HepG2 (cell line): ENCODE measurements at regions not wholly inside any gene's neighbourhood (a gene's known extent, or its start where the extent isn't known, plus 50 kb on each side); places are given as distances from the start of the nearest gene placed in this dataset.

Experiments
- AFF4 ChIP-seq: sonication (generic); formaldehyde crosslinking; IDR thresholded peaks from 2 replicates; pipeline ENCODE4 v1.4.0; 2020; ENCODE audit warnings: missing genetic modification reagents
- ARID5B ChIP-seq: IDR thresholded peaks from 2 replicates; pipeline ENCODE4 v1.4.0; 2020; ENCODE audit warnings: mild to moderate bottlenecking, missing genetic modification reagents
- DNMT3B ChIP-seq: conservative IDR thresholded peaks from 2 replicates; pipeline ENCODE4 v1.6.1; 2016; ENCODE audit warnings: missing biosample characterization, control low read depth
- HNRNPL ChIP-seq: fragments of 200-400 bp; formaldehyde crosslinking; IDR thresholded peaks from 2 replicates; pipeline ENCODE4 v1.6.1; 2017; ENCODE audit warnings: mild to moderate bottlenecking, low read depth, low read length
- MED1 ChIP-seq: sonication (generic); formaldehyde crosslinking; IDR thresholded peaks from 2 replicates; pipeline ENCODE4 v1.4.0; 2020; ENCODE audit warnings: missing genetic modification reagents
- MEF2D ChIP-seq: sonication (generic); formaldehyde crosslinking; IDR thresholded peaks from 2 replicates; pipeline ENCODE4 v1.5.1; 2020; ENCODE audit warnings: mild to moderate bottlenecking, missing genetic modification reagents
- NR1H2 ChIP-seq: sonication (generic); formaldehyde crosslinking; IDR thresholded peaks from 2 replicates; pipeline ENCODE4 v1.8.1; 2022; ENCODE audit warnings: low read depth, missing genetic modification reagents, borderline replicate concordance
- RFXAP ChIP-seq: sonication (generic); formaldehyde crosslinking; IDR thresholded peaks from 2 replicates; pipeline ENCODE4 v1.4.0; 2020; ENCODE audit warnings: missing genetic modification reagents, borderline replicate concordance
- SMAD1 ChIP-seq: sonication (generic); formaldehyde crosslinking; IDR thresholded peaks from 2 replicates; pipeline ENCODE4 v1.4.0; 2020; ENCODE audit warnings: missing genetic modification reagents, low read depth, mild to moderate bottlenecking, borderline replicate concordance
- SOX5 ChIP-seq: IDR thresholded peaks from 2 replicates; pipeline ENCODE4 v1.6.1; 2016; ENCODE audit warnings: borderline replicate concordance
- TAF1 ChIP-seq: sonication (generic); formaldehyde crosslinking; IDR thresholded peaks from 2 replicates; pipeline ENCODE4 v1.4.0; 2020; ENCODE audit warnings: missing genetic modification reagents
- TRIM24 ChIP-seq: sonication (generic); formaldehyde crosslinking; IDR thresholded peaks from 2 replicates; pipeline ENCODE4 v1.8.0; 2022; ENCODE audit warnings: mild to moderate bottlenecking, missing genetic modification reagents
- ZBTB7B ChIP-seq: sonication (generic); formaldehyde crosslinking; IDR thresholded peaks from 2 replicates; pipeline ENCODE4 v1.4.0; 2020; ENCODE audit warnings: missing genetic modification reagents
- ZFP1 ChIP-seq: IDR thresholded peaks from 2 replicates; pipeline ENCODE4 v1.6.1; 2016
- ZNF382 ChIP-seq: sonication (generic); formaldehyde crosslinking; IDR thresholded peaks from 2 replicates; pipeline ENCODE4 v1.5.0; 2020; ENCODE audit warnings: missing genetic modification reagents, mild to moderate bottlenecking, borderline replicate concordance
- ZNF607 ChIP-seq: sonication (generic); formaldehyde crosslinking; IDR thresholded peaks from 2 replicates; pipeline ENCODE4 v1.5.1; 2020; ENCODE audit warnings: missing genetic modification reagents, mild to moderate bottlenecking, borderline replicate concordance
- ZNF629 ChIP-seq: sonication (generic); formaldehyde crosslinking; conservative IDR thresholded peaks from 2 replicates; pipeline ENCODE4 v1.5.0; 2020; ENCODE audit warnings: missing genetic modification reagents
- ZNF670 ChIP-seq: sonication (generic); formaldehyde crosslinking; IDR thresholded peaks from 2 replicates; pipeline ENCODE4 v1.8.0; 2022; ENCODE audit warnings: mild to moderate bottlenecking, missing genetic modification reagents, borderline replicate concordance
- ZNF780A ChIP-seq: sonication (generic); formaldehyde crosslinking; IDR thresholded peaks from 2 replicates; pipeline ENCODE4 v1.8.0; 2022; ENCODE audit warnings: mild to moderate bottlenecking, missing genetic modification reagents, moderate library complexity

- TF ChIP-seq ARID5B (CRISPR knock-in tag) (peak; percentile 84), HNRNPL (no peak), ZNF629 (CRISPR knock-in tag) (peak; percentile 67), ZFP1 (0 out of 2 replicates have a peak, but pooled peaks have one; percentile 54), MEF2D (CRISPR knock-in tag) (peak; percentile 85), MED1 (CRISPR knock-in tag) (peak; percentile 99), SMAD1 (0 out of 2 replicates have a peak, but pooled peaks have one; percentile 53), ZNF607 (CRISPR knock-in tag) (peak; percentile 80; the same call in 1 of the 2 replicates), DNMT3B (CRISPR knock-in tag) (no peak), ZBTB7B (CRISPR knock-in tag) (peak; percentile 78; the same call in 1 of the 2 replicates), ZNF382 (no peak), NR1H2 (no peak), ZNF670 (CRISPR knock-in tag) (peak; percentile 68; the same call in 1 of the 2 replicates), RFXAP (CRISPR knock-in tag) (peak; percentile 77; the same call in 1 of the 2 replicates), TAF1 (no peak), AFF4 (CRISPR knock-in tag) (no peak), ZNF780A (CRISPR knock-in tag) (no peak; the same call in 1 of the 2 replicates), TRIM24 (CRISPR knock-in tag) (peak; percentile 38; the same call in 1 of the 2 replicates), SOX5 (CRISPR knock-in tag) (peak; percentile 75)
Observed at GRCh38 chr10:78550716-78551115, 517.1 kb downstream of the RPS24 start (continued).
